CD4-positive, alpha-beta T cell treated with Interleukin-2 at 100 ng/mL for 4 hours (primary cell): ENCODE measurements at regions not wholly inside any gene's neighbourhood (a gene's known extent, or its start where the extent isn't known, plus 50 kb on each side); places are given as distances from the start of the nearest gene placed in this dataset.

Experiments used
- DNase-seq: peaks from one replicate; pipeline ENCODE4 v3.0.0-alpha.2; 2020; ENCODE audit warnings: low spot score

DNA sequence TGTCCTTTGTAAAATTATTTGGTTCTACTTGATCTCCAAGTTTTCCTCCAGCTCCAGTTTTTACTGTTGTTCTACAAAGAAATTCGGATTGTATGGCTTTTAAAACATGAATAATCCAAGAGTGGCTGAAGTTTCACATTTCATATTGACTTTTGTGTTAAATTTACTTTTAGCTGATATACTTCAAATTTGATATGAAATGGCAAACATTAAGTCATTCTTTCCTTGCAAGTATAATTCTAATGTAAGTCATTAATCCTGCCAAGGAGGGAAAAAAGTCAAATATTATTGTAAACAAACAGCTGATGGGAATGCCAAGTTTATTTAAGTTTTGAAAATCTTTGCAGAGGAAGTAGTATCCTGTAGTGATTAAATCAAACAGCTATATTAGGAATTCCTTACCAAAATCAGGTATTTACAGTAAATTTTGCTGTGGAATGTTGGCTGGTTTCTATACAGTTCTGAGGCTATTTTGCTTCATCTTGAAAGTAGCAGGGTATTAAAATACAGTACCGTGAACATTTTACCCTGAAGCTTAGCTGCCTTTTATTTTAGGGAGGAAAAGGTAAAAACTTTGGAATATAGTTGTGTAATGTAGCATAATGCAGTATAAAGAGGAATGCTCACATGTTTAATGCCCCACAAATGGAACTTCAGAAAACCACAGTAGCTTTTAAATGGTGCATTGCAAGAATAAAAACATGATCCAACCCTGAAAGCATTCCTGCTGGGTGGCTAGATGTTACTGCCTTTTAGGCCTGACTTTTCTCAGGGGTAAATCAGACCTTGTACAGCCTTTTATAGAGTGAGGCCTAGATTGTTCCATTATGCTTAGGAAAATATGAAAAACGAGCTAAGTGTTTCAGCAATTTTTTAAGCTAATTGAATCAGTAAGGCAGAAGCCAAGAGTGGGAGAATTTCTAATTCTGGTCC is 62.7 kb upstream of the NT5C1B start:
- DNase-seq = no peak

DNA sequence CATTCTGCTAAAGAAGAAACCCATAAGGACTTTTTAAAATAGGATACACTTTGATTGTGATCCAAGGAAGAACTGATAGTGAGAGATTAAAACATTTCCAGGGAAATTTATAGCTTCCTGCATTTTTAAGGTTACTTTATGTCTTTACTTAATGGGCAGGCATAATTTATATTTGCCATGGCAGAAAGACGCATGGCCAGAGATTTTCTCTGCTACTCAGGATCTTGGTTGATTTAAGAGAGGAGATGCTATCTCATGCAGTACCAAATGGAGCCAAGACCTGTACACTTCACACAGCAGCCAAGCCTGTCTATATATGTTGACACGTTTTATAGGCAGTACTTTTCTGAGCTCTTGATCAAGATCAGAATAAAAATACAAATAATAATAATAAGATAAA is 60.9 kb upstream of the NT5C1B start:
- DNase-seq = no peak

DNA sequence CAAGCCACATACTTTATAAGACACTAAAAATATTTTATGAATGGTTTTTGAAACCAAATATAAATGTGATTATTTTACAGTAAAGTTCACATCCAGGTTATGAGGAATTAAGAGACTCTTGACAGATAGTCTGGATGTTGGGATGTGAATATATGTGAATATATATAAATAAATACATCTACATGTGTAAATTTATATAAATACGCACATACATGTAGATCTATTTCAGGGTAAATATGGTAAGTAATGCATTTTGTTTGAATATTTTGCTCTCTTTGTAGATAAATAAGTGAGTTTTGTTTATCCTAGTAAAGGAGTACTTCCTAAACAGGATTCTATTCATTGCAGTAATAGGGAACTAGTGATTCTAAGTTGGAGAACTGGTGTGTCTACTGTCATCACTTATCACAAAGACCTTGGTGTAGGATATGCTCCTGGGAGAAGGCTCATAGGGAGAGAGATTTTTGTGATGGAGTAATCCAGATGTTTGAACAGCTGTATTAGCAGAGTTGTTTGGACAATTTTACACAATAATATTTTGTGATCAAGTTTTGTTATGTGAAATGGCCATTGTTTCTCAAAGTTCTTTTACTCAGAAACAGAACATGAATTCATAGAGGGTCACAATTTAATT is 60.2 kb upstream of the NT5C1B start:
- DNase-seq = no peak

DNA sequence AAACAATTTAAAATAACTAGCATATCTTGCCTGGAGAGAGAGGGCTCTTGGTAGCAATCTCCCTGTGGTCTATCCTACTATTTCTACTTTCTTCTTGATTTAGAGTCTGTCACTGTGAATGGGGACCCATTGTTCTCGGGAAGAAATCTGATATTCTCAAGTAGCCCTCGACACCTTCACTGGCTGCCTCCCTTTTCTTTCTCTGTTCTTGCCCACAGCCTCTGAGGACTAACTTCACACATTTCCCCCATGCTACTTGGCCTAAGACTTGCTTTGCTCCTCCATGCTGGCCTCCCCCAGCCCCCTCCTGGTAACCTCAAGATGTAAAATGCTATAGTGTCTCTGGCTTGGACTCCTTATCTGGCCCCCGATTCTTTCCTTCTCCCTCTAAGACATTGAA is 58.8 kb upstream of the NT5C1B start:
- DNase-seq = no peak

DNA sequence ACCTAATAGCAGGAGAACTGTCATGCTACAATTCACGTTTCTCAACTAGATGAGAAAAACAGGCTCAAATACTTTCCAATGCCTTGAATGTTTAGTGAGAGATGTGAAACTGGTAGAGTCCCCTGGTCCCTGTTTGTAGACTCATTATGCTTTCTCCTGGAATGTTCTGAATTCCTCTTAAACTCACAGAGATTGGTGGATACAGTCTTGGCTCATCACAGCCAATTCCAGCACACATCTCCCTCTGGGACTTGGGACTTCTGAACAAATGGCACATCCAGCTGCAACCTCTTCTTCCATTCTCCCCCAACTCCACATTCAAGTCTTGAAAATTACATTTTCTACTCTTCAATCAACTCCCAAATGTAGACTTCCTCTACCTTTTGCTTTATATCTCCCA is 58.4 kb upstream of the NT5C1B start:
- no peak for DNase-seq

DNA sequence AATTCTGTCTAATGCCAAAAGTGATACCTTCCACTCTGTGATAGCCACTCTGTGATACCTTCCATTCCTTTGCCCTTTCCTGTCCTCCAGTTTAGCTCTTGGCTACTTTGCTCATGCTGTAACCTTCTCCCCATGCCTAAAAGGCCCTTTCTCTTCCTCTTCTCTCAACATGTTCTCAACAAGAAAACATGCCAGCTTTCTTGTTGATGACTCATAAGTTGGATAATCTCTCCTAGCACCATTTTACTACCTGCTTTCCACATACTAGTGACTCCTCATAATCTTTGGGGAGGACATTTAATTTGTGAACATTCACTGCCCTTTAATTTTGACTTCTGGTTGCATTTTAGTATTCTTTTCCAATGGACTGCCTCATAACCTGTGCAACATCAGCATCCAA is 55.9 kb upstream of the NT5C1B start:
- no peak for DNase-seq

DNA sequence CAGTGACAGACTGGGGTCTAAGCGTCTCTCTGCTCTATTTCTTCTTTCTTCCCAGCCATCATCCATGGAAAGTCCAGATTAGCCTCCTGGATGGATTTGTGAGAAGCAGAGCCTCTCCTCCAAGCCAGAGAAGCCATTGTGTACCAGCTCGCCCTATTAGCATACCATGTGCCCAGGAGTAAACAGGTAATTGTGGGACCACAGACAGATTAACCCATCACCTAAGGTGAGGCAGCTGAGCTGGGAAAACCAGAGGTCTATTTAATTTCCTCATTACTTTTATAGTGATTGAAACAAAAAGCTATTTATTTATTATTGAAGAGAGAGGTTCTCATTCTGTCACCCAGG is 54.7 kb upstream of the NT5C1B start:
- no peak for DNase-seq

DNA sequence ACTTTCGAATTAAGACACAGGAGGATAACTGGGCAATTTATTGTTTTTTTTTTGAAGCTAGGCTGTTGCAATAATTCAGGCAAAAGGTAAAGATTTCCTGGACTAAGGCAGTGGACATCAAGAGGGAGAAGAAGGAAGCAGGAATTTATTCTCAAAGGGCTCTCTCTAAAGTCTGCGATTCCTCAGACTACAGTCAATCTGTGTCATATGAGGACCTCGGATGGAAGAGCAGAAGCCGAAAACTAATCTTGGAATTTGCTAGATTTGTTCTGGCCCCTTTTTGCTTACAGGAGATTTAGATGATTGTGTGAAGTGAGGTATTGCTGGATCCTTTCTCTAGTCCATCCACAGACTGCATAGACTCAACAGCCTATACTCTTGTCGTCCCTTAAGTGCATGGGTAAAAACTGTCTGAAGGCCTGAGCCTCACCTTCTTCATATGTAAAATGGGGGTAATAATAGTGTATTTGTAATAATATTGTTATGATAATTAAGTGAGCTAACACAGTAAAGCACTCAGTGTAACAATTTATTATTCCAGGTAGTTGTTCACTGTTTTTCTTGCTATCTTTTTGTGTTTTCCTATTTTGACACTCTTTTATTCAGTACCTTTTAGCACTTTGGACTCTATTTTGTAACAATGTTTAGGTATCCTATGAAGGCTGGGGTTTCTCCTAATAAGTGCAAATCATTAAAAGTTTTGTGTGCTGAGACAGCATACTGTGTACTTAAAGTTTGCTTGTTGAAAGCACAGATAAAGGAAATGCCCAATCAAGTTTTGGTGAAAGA is 54.2 kb upstream of the NT5C1B start:
- DNase-seq = no peak

DNA sequence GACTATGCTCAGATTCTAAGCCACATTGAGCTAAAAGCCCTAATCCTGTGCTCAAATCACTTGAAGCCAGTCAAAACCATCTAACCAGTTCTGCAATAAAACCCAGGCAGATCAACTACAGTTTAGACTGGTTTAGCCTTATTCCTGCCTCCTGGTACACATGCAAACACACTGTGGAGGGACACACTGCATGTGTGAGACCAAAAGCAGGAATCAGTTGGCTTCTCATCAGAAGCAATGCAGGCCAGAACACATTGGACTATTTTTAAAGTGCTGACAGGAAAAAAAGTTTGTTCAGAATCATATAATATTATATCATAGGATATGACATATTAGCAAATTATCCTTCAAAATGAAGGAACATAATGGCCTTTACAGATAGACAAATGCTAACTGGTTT is 52.5 kb upstream of the NT5C1B start:
- no peak for DNase-seq

DNA sequence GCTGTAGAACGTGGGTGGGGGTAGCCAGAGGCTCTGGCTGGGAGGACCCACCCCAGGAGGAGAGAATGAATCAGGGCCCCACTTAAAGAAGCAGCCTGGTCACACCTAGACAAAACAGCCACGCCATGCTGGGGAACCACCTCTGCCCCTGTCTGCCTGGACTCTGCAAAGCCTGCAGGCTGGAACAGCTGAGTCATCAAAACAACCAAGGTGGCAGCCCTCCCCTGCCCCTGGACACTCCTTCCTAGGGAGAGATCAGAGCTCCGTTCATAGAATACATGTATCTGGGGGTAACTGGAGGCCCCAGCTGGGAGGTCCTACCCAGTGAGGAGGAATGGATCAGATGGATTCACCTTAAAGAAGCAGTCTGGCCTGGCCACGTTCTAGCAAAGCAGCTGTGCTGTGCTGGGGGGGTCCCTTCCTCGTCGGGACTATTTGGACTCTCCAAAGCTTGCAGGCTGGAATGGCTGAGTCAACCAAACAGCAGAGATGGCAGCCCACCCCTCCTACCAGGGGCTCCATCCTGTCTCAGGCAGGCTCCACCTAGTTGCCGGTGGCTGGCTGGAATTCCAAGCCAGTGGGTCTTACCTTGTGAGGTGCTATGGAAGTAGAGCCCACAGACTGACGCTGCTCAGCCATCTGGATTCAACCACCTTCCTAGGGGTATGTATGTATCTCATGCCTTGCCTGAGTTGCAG is 50.5 kb upstream of the NT5C1B start:
- DNase-seq = no peak
